GM12878 (cell line): ENCODE measurements at regions not wholly inside any gene's neighbourhood (a gene's known extent, or its start where the extent isn't known, plus 50 kb on each side); places are given as distances from the start of the nearest gene placed in this dataset.

Source experiments
- CTCF ChIP-seq, 3 experiments: IDR thresholded peaks in 2 of 3; conservative IDR thresholded peaks in 1 of 3; 2 replicates each; pipeline ENCODE4 v1.5.1; 2011; ENCODE audit warnings: low read depth in 3 of 3, low read length in 3 of 3, mild to moderate bottlenecking in 3 of 3, control low read depth in 2 of 3, moderate library complexity in 2 of 3, inconsistent platforms in 1 of 3, mixed read lengths in 1 of 3; ENCODE audit not compliant: control insufficient read depth in 2 of 3, insufficient read depth in 1 of 3; ENCODE audit errors: extremely low read depth in 1 of 3
- EP300 ChIP-seq, 2 experiments: fragments of 150-350 bp in 1 of 2; IDR thresholded peaks; 2 replicates each; pipeline ENCODE4 v1.6.1; 2011 to 2012; ENCODE audit warnings: low read depth in 2 of 2, low read length in 2 of 2, borderline replicate concordance in 1 of 2, improper control_type of control experiment in 1 of 2, inconsistent platforms in 1 of 2; ENCODE audit not compliant: control insufficient read depth in 1 of 2
- ETV6 ChIP-seq, 2 experiments: fragments of 450-650 bp in 1 of 2; IDR thresholded peaks in 1 of 2; conservative IDR thresholded peaks in 1 of 2; 2 replicates each; pipeline ENCODE4 v1.6.1; 2014; ENCODE audit warnings: antibody characterized with exemption in 1 of 2, borderline replicate concordance in 1 of 2, low read depth in 1 of 2, mild to moderate bottlenecking in 1 of 2, moderate library complexity in 1 of 2
- LARP7 ChIP-seq: fragments of 450-650 bp; IDR thresholded peaks from 2 replicates; pipeline ENCODE4 v1.6.1; 2017; ENCODE audit warnings: mild to moderate bottlenecking
- MXI1 ChIP-seq: fragments of 150-350 bp; IDR thresholded peaks from 2 replicates; pipeline ENCODE4 v1.6.1; 2011; ENCODE audit warnings: low read depth, mild to moderate bottlenecking, inconsistent platforms, low read length, improper control_type of control experiment
- POLR2A ChIP-seq: IDR thresholded peaks from 2 replicates; pipeline ENCODE4 v1.6.1; 2011; ENCODE audit warnings: low read depth, mild to moderate bottlenecking, low read length
- POLR2AphosphoS5 ChIP-seq: IDR thresholded peaks from 2 replicates; pipeline ENCODE4 v1.6.1; 2011; ENCODE audit warnings: mild to moderate bottlenecking, low read length, inconsistent platforms
- RAD21 ChIP-seq: IDR thresholded peaks from 2 replicates; pipeline ENCODE4 v1.6.1; 2011; ENCODE audit warnings: mild to moderate bottlenecking, low read depth, low read length, moderate library complexity; ENCODE audit not compliant: insufficient read depth
- SP1 ChIP-seq: IDR thresholded peaks from one replicate; pipeline ENCODE4 v1.6.1; 2011; ENCODE audit warnings: low read depth, low read length
- SRF ChIP-seq, 2 experiments: IDR thresholded peaks; 2 replicates each; pipeline ENCODE4 v1.6.1; 2011; ENCODE audit warnings: low read depth in 2 of 2, low read length in 2 of 2, mild to moderate bottlenecking in 1 of 2, moderate library complexity in 1 of 2

GRCh38 chr12:33617218-33617617, 177.6 kb upstream of the SYT10 start:
- TF ChIP-seq MXI1, result no peak
- no peak for TF ChIP-seq POLR2A
- TF ChIP-seq SP1, result no peak
- no peak for TF ChIP-seq CTCF (IDR thresholded peaks at IDR 0.05 in 2 of 3, conservative IDR thresholded peaks at IDR 0.05 in 1 of 3; ENCODE audit: control insufficient read depth in 2 of 3, extremely low read depth in 1 of 3, insufficient read depth in 1 of 3, low read depth in 3 of 3, low read length in 3 of 3)
- no peak for TF ChIP-seq SRF (IDR thresholded peaks at IDR 0.05; ENCODE audit: low read depth in 2 of 2, low read length in 2 of 2)
- no peak for TF ChIP-seq LARP7
- TF ChIP-seq POLR2AphosphoS5, result no peak
- TF ChIP-seq RAD21, result no peak
- TF ChIP-seq EP300 (IDR thresholded peaks at IDR 0.05; ENCODE audit: borderline replicate concordance in 1 of 2, control insufficient read depth in 1 of 2, low read depth in 2 of 2, low read length in 2 of 2), result no peak
- no peak for TF ChIP-seq ETV6 (conservative IDR thresholded peaks at IDR 0.05 in 1 of 2, IDR thresholded peaks at IDR 0.05 in 1 of 2; ENCODE audit: borderline replicate concordance in 1 of 2, low read depth in 1 of 2)
